Thymus (tissue), 11 donors: ENCODE measurements at regions not wholly inside any gene's neighbourhood (a gene's known extent, or its start where the extent isn't known, plus 50 kb on each side); places are given as distances from the start of the nearest gene placed in this dataset.
"Not testable (repeated sequence)": the region's sequence is repeated elsewhere in the genome, so short reads cannot be mapped to it uniquely, and the experiment has no call there.

Experiments used
- DNase-seq, 9 donors: peaks; one replicate each; pipeline ENCODE4 v3.0.0-alpha.2; 2013; ENCODE audit warnings: low spot score in 9 of 9, low read depth in 6 of 9, missing footprints in 1 of 9
- H3K27ac ChIP-seq, 2 donors: one replicate each; pipeline ENCODE4 v1.5.1; 2013; ENCODE audit warnings: control low read depth in 1 of 2, low read depth in 1 of 2, low read length in 1 of 2, mild to moderate bottlenecking in 1 of 2, moderate library complexity in 1 of 2
- H3K27me3 ChIP-seq, 2 donors: one replicate each; pipeline ENCODE4 v1.5.1; 2013; ENCODE audit warnings: low read length in 1 of 2; ENCODE audit not compliant: control insufficient read depth in 2 of 2, insufficient read depth in 1 of 2
- H3K36me3 ChIP-seq, 2 donors: one replicate each; pipeline ENCODE4 v1.5.1; 2013; ENCODE audit warnings: low read length in 1 of 2, mild to moderate bottlenecking in 1 of 2, moderate library complexity in 1 of 2; ENCODE audit not compliant: control insufficient read depth in 2 of 2, insufficient read depth in 2 of 2
- H3K4me1 ChIP-seq, 2 donors: one replicate each; pipeline ENCODE4 v1.5.1; 2013; ENCODE audit warnings: low read length in 2 of 2; ENCODE audit not compliant: control insufficient read depth in 2 of 2, insufficient read depth in 2 of 2
- H3K4me3 ChIP-seq, 2 donors: one replicate each; pipeline ENCODE4 v1.5.1; 2013; ENCODE audit warnings: low read length in 2 of 2, control low read depth in 1 of 2, mild to moderate bottlenecking in 1 of 2
- H3K9me3 ChIP-seq, 2 donors: one replicate each; pipeline ENCODE4 v1.5.1; 2013; ENCODE audit warnings: low read length in 1 of 2, mild to moderate bottlenecking in 1 of 2; ENCODE audit not compliant: control insufficient read depth in 2 of 2, insufficient read depth in 1 of 2
- WGBS: extraction: QIAGEN DNeasy Blood & Tissue Kit; methylation state at CpG from one replicate; pipeline ENCODE4 v1.1.7; 2013; 5-methylcytosine and 5-hydroxymethylcytosine counted together
- donor health status: healthy.

- no peak overlapping the region for H3K4me3 ChIP-seq
- H3K27ac ChIP-seq: no peak overlapping the region
- WGBS: 87% methylated on average over 8 of the region's 8 CpGs
- DNase-seq: no peak
- H3K27me3 ChIP-seq: no peaks in the 10 kb centered on the region
- H3K36me3 ChIP-seq: no peaks in the 10 kb centered on the region
- no peaks in the 10 kb centered on the region for H3K9me3 ChIP-seq
- H3K4me1 ChIP-seq: no peaks in the 10 kb centered on the region
These were observed 105.1 kb upstream of the MXRA5 start for GRCh38 chrX:3451571-3451970.

- Histone ChIP-seq H3K27me3 (no peaks in the 10 kb centered on the region), H3K4me1 (no peaks in the 10 kb centered on the region), H3K36me3 (no peaks in the 10 kb centered on the region), H3K27ac (no peak overlapping the region), H3K9me3 (no peaks in the 10 kb centered on the region), H3K4me3 (no peak overlapping the region)
- 48% methylated on average over 3 of the region's 3 CpGs for WGBS
- no peak for DNase-seq
These were observed 104.6 kb upstream of the MXRA5 start for GRCh38 chrX:3450881-3451570.

- Histone ChIP-seq H3K4me1 (no peaks in the 10 kb centered on the region), H3K4me3 (no peak overlapping the region), H3K27ac (no peak overlapping the region), H3K36me3 (no peaks in the 10 kb centered on the region), H3K9me3 (no peaks in the 10 kb centered on the region), H3K27me3 (no peaks in the 10 kb centered on the region)
- DNase-seq: no peak
- WGBS: 68% methylated on average over 4 of the region's 4 CpGs
These were observed 102.8 kb upstream of the MXRA5 start for GRCh38 chrX:3449287-3449686.

- 56% methylated on average over 4 of the region's 4 CpGs for WGBS
- no peak overlapping the region for H3K4me3 ChIP-seq
- H3K36me3 ChIP-seq: no peaks in the 10 kb centered on the region
- no peaks in the 10 kb centered on the region for H3K4me1 ChIP-seq
- H3K9me3 ChIP-seq: no peaks in the 10 kb centered on the region
- no peak overlapping the region for H3K27ac ChIP-seq
- DNase-seq: no peak
- H3K27me3 ChIP-seq: no peaks in the 10 kb centered on the region
These were observed 102.1 kb upstream of the MXRA5 start for GRCh38 chrX:3448563-3448962.

- WGBS: 90% methylated on average over 4 of the region's 4 CpGs
- no peak for DNase-seq
- Histone ChIP-seq H3K9me3 (peaks cover 0 to 6% of the 10 kb centered on the region in 2 donors), H3K27ac (no peak overlapping the region), H3K27me3 (no peaks in the 10 kb centered on the region), H3K4me1 (no peaks in the 10 kb centered on the region), H3K36me3 (no peaks in the 10 kb centered on the region), H3K4me3 (no peak overlapping the region)
These were observed 99.5 kb upstream of the MXRA5 start for GRCh38 chrX:3445806-3446490.

GRCh38 chrX:3443184-3443583 is 96.7 kb upstream of the MXRA5 start:
- H3K36me3 ChIP-seq: no peaks in the 10 kb centered on the region
- DNase-seq: no peak
- H3K9me3 ChIP-seq: peaks cover 0 to 7% of the 10 kb centered on the region in 2 donors
- H3K27me3 ChIP-seq: no peaks in the 10 kb centered on the region
- no peak overlapping the region for H3K4me3 ChIP-seq
- no peaks in the 10 kb centered on the region for H3K4me1 ChIP-seq
- WGBS: 79% methylated on average over 4 of the region's 4 CpGs
- no peak overlapping the region for H3K27ac ChIP-seq

- no peak overlapping the region for H3K27ac ChIP-seq
- H3K4me3 ChIP-seq: no peak overlapping the region
- no peaks in the 10 kb centered on the region for H3K36me3 ChIP-seq
- no peaks in the 10 kb centered on the region for H3K4me1 ChIP-seq
- no peak for DNase-seq
- 90% methylated on average over 8 of the region's 8 CpGs for WGBS
- H3K9me3 ChIP-seq: peaks cover 0 to 7% of the 10 kb centered on the region in 2 donors
- no peaks in the 10 kb centered on the region for H3K27me3 ChIP-seq
These were observed 96.2 kb upstream of the MXRA5 start for GRCh38 chrX:3442691-3443090.

GRCh38 chrX:3440981-3441380 is 94.5 kb upstream of the MXRA5 start:
- Histone ChIP-seq H3K27me3 (no peaks in the 10 kb centered on the region), H3K9me3 (peaks cover 0 to 7% of the 10 kb centered on the region in 2 donors), H3K36me3 (no peaks in the 10 kb centered on the region), H3K27ac (no peak overlapping the region), H3K4me3 (no peak overlapping the region), H3K4me1 (no peaks in the 10 kb centered on the region)
- DNase-seq: no peak
- WGBS: 98% methylated on average over 5 of the region's 5 CpGs

GRCh38 chrX:3435916-3436315 is 89.5 kb upstream of the MXRA5 start:
- H3K27ac ChIP-seq, DNase-seq, H3K27me3 ChIP-seq, H3K4me3 ChIP-seq, H3K36me3 ChIP-seq, H3K4me1 ChIP-seq, H3K9me3 ChIP-seq: not testable (repeated sequence)
- 97% methylated on average over 18 of the region's 25 CpGs for WGBS
